HFFc6 (cell line): ENCODE measurements at regions not wholly inside any gene's neighbourhood (a gene's known extent, or its start where the extent isn't known, plus 50 kb on each side); places are given as distances from the start of the nearest gene placed in this dataset.

ENCODE experiments used
- DNase-seq: peaks from one replicate; pipeline ENCODE4 v3.0.0-alpha.2; 2018
- H3K27ac Mint-ChIP-seq: 2 replicates; pipeline ENCODE4 v1.8.0; 2020; ENCODE audit warnings: mild to moderate bottlenecking, mixed read lengths
- H3K27me3 Mint-ChIP-seq: 2 replicates; pipeline ENCODE4 v1.8.0; 2021; ENCODE audit warnings: mild to moderate bottlenecking, moderate library complexity, mixed read lengths; ENCODE audit not compliant: insufficient read depth
- H3K36me3 Mint-ChIP-seq: 2 replicates; pipeline ENCODE4 v1.8.0; 2021; ENCODE audit warnings: low read depth, mixed read lengths
- H3K4me1 Mint-ChIP-seq: 2 replicates; pipeline ENCODE4 v1.8.0; 2020; ENCODE audit warnings: low read depth, mixed read lengths
- H3K4me3 Mint-ChIP-seq: 2 replicates; pipeline ENCODE4 v1.8.0; 2020; ENCODE audit warnings: mild to moderate bottlenecking, moderate library complexity, mixed read lengths
- H3K9me3 Mint-ChIP-seq: 2 replicates; pipeline ENCODE4 v1.8.0; 2020; ENCODE audit warnings: mild to moderate bottlenecking, mixed read lengths
- TF ChIP-seq, protein P1 (sequence below): fragments of 200-600 bp; sonication (generic); IDR thresholded peaks from 2 replicates; pipeline ENCODE4 v1.5.0; 2021; ENCODE audit warnings: antibody characterized with exemption, mild to moderate bottlenecking

DNA sequence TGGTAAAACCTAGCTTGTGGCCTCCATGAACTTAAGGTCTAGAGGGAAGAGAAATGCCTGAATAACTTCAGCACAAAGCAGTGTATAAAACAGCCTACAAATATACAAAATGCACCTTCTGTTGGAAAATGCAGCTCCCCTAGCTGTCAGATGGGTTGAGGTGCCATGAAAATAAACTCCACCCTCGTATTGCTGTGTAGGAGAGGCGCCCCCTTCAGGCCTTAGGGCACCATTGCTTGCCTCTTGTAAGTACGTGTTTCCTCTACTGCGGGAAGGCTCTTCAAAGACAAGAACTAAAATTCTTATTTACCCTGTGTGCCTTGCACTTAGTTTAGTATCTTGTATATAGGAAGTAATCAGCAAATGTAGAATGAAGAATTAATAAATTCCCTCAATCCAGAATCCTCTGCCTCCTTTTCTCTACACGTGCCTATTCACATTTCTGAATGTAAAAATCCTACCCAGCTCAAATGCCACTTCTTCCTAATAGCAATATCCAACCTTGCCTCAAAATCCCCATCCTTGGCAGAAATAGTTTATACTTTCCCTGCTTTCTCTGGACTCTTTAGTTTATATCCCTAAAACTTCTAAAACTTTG is 393.7 kb upstream of the PDE4D start:
- Mint-ChIP-seq H3K4me1 (no peaks in the 10 kb centered on the region), H3K36me3 (no peaks in the 10 kb centered on the region), H3K9me3 (no peaks in the 10 kb centered on the region), H3K27ac (no peak overlapping the region), H3K4me3 (no peak overlapping the region), H3K27me3 (no peaks in the 10 kb centered on the region; the same call in 1 of the 2 replicates)
- DNase-seq: peak; percentile 7
- TF ChIP-seq, protein P1, sequence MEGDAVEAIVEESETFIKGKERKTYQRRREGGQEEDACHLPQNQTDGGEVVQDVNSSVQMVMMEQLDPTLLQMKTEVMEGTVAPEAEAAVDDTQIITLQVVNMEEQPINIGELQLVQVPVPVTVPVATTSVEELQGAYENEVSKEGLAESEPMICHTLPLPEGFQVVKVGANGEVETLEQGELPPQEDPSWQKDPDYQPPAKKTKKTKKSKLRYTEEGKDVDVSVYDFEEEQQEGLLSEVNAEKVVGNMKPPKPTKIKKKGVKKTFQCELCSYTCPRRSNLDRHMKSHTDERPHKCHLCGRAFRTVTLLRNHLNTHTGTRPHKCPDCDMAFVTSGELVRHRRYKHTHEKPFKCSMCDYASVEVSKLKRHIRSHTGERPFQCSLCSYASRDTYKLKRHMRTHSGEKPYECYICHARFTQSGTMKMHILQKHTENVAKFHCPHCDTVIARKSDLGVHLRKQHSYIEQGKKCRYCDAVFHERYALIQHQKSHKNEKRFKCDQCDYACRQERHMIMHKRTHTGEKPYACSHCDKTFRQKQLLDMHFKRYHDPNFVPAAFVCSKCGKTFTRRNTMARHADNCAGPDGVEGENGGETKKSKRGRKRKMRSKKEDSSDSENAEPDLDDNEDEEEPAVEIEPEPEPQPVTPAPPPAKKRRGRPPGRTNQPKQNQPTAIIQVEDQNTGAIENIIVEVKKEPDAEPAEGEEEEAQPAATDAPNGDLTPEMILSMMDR: peak; percentile 78

DNA sequence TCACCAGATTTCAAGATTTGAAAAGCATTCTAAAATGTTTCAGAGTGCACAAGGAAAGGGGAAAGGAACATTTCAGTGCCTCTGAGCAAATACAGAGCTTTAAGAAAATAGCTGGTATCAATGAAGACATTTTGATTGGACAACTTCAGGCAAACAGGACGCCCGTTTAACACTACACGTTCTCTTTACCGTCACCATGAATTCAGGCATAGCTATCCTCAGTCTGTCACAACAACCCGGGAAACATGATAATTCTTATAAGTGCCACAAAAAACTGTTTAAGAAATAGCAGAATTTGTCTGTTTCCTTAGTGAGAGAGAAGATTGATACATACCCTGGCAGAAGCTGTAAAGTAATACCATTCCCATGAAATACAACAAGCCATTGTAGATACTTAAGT is 392.4 kb upstream of the PDE4D start:
- H3K36me3 Mint-ChIP-seq: no peaks in the 10 kb centered on the region
- H3K27me3 Mint-ChIP-seq: no peaks in the 10 kb centered on the region; the same call in 1 of the 2 replicates
- H3K4me1 Mint-ChIP-seq: no peaks in the 10 kb centered on the region
- H3K4me3 Mint-ChIP-seq: no peak overlapping the region
- H3K9me3 Mint-ChIP-seq: no peaks in the 10 kb centered on the region
- no peak for DNase-seq
- TF ChIP-seq, protein P1: no peak
- no peak overlapping the region for H3K27ac Mint-ChIP-seq

DNA sequence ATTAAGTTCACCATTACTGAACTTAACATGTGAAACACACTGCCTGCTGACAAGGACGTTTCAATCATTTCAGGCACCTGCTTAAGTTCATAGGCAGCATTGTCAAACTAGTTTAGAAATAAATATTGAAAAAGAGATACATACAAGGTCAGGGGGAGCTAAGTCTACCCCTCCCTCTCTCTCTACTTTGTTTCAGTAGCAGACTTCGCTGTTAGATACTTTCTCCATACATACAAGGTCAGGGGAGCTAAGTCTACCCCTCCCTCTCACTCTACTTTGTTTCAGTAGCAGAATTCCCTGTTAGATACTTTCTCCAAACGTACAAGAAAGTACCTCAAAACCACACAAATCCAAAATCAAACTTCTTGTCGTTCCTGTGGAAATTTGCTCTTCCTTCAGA is 387.4 kb upstream of the PDE4D start:
- no peak for DNase-seq
- H3K27me3 Mint-ChIP-seq: no peaks in the 10 kb centered on the region; the same call in 1 of the 2 replicates
- H3K4me3 Mint-ChIP-seq: no peak overlapping the region
- TF ChIP-seq, protein P1: no peak
- no peaks in the 10 kb centered on the region for H3K9me3 Mint-ChIP-seq
- no peaks in the 10 kb centered on the region for H3K4me1 Mint-ChIP-seq
- H3K27ac Mint-ChIP-seq: no peak overlapping the region
- no peaks in the 10 kb centered on the region for H3K36me3 Mint-ChIP-seq

DNA sequence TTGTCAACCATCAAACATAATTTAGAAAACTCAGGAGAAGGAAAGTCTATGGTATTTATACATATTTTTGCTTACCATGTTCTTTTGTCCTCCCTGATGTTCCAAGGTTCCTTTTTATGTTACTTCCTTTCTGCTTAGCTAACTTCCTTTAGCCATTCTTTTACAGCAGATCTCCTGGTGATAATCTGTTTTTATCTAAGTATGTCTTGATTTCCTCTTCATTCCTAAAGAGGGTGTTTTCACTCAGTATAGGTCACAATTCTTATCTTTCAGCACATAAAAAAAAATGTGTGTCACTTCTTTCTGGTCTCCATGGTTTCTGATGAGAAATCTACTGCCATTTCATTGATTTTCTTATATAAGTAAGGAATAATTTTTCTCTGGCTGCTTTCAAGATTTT is 384.4 kb upstream of the PDE4D start:
- no peaks in the 10 kb centered on the region for H3K9me3 Mint-ChIP-seq
- no peak overlapping the region for H3K27ac Mint-ChIP-seq
- no peak for DNase-seq

DNA sequence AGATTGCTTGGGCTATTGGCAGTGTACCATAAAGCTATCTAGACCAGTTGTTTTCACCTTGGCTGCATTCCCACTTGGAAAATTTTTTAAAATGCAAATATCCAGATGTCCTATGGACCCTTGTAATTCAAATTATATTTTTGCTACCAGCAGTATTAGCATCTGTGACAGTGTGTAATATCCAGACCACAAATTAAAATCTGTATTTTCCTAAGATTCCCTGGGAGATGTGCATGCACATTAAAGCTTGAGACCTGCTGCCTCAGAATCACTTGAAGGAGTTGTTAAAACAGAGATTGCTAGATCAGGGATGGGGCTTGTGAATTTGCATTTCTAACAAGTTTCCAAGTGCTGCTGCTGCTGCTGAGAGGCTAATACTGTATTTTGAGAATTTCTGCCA is 381.2 kb upstream of the PDE4D start:
- Mint-ChIP-seq H3K4me3 (no peak overlapping the region), H3K4me1 (no peaks in the 10 kb centered on the region), H3K27me3 (no peaks in the 10 kb centered on the region; the same call in 1 of the 2 replicates), H3K9me3 (no peaks in the 10 kb centered on the region), H3K36me3 (no peaks in the 10 kb centered on the region), H3K27ac (no peak overlapping the region)
- no peak for DNase-seq
- TF ChIP-seq, protein P1: no peak

More for the DNA sequence above, 384.4 kb upstream of the PDE4D start:
- Mint-ChIP-seq H3K4me1 (no peaks in the 10 kb centered on the region), H3K27me3 (no peaks in the 10 kb centered on the region; the same call in 1 of the 2 replicates), H3K36me3 (no peaks in the 10 kb centered on the region), H3K4me3 (no peak overlapping the region)
- TF ChIP-seq, protein P1: no peak
